ENCODE measurements at regions not wholly inside any gene's neighbourhood (a gene's known extent, or its start where the extent isn't known, plus 50 kb on each side); places are given as distances from the start of the nearest gene placed in this dataset.

DNA sequence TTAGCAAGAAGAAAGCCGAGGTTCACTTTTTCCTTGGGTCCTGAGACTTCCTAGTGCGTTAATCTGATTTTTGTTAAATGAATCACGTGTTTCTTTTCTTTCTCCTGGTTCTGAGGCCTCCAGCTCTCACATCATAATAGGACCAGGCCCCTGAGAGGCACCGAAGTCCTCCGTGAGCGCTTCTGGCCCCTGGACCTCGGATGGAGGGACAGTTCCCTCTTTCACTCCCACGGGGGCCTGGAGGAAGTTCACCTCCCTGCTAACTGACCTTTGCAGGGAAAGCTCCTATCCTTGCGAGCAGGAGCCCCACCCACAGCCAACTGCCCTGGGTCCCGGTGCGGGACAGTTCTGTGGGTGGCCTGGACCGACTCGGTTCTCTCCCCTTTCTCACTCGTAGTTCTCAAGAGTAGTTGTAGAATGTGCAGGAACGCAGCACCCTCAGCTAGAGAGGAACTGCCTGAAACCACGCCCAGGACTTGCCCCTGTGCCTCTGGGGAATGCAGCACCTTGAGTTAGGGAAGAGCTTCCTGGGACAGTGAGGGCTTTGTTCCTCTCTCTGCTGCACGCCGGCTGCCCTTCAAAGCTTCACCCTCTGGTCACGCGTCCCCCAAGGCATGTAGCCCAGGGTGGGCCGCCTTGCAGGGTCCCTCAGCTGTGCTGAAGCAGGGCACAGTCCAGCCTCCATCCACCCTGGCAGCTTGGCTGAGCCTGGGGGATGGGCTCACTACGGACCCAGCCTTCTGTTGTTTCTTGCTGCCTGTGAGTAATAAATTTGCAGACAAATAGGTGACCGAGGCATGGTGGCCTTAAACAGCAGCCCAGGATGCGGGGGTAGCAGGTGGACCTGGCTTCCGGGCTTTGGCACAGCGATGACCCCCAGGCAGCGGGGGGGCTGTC, 264.6 kb downstream of the ADGRD1 start:
- TF ChIP-seq POLR2AphosphoS5 (IDR thresholded peaks at IDR 0.05; ENCODE audit: low read depth, low read length): no peak
- TF ChIP-seq POLR2A (IDR thresholded peaks at IDR 0.05; ENCODE audit: low read depth, low read length): no peak
- no peak for TF ChIP-seq TAF1 (IDR thresholded peaks at IDR 0.05; ENCODE audit: low read depth, low read length)

Measured in GM12891 (cell line).